Stimulated activated naive CD4-positive, alpha-beta T cell (primary cell): ENCODE measurements at regions not wholly inside any gene's neighbourhood (a gene's known extent, or its start where the extent isn't known, plus 50 kb on each side); places are given as distances from the start of the nearest gene placed in this dataset.

ENCODE experiments used
- DNase-seq, 6 experiments: peaks; one replicate each; lab custom pipeline; 2025; lab: John Stamatoyannopoulos, UW

- DNase-seq: no peak
Observed at GRCh38 chr4:45094684-45095083, 368.3 kb upstream of the GNPDA2 start.

GRCh38 chr4:45082101-45082500 lies 355.7 kb upstream of the GNPDA2 start:
- DNase-seq: no peak

GRCh38 chr4:45079616-45080015 lies 353.3 kb upstream of the GNPDA2 start:
- no peak for DNase-seq

GRCh38 chr4:45078201-45078600 lies 351.8 kb upstream of the GNPDA2 start:
- no peak for DNase-seq

GRCh38 chr4:45072981-45073380 lies 346.6 kb upstream of the GNPDA2 start:
- no peak for DNase-seq

GRCh38 chr4:45064741-45065140 lies 338.4 kb upstream of the GNPDA2 start:
- DNase-seq: no peak

- DNase-seq: no peak
Observed at GRCh38 chr4:45063696-45064095, 337.3 kb upstream of the GNPDA2 start.

- DNase-seq: no peak
Observed at GRCh38 chr4:45062935-45063545, 336.7 kb upstream of the GNPDA2 start.

GRCh38 chr4:45043911-45044310 lies 317.6 kb upstream of the GNPDA2 start:
- DNase-seq: no peak

- DNase-seq: no peak
Observed at GRCh38 chr4:45036677-45037076, 310.3 kb upstream of the GNPDA2 start.

- no peak for DNase-seq
Observed at GRCh38 chr4:45033676-45034419, 307.5 kb upstream of the GNPDA2 start.

GRCh38 chr4:45030059-45030458 lies 303.7 kb upstream of the GNPDA2 start:
- DNase-seq: no peak

GRCh38 chr4:45007508-45007907 lies 281.2 kb upstream of the GNPDA2 start:
- DNase-seq: no peak

- no peak for DNase-seq
Observed at GRCh38 chr4:45006078-45006477, 279.7 kb upstream of the GNPDA2 start.

GRCh38 chr4:45004847-45005565 lies 278.6 kb upstream of the GNPDA2 start:
- DNase-seq: no peak

GRCh38 chr4:45004326-45004725 lies 278.0 kb upstream of the GNPDA2 start:
- no peak for DNase-seq

GRCh38 chr4:44996276-44996845 lies 270.0 kb upstream of the GNPDA2 start:
- DNase-seq: no peak

- DNase-seq: no peak
Observed at GRCh38 chr4:44988011-44988410, 261.7 kb upstream of the GNPDA2 start.

GRCh38 chr4:44985938-44986337 lies 259.6 kb upstream of the GNPDA2 start:
- DNase-seq: no peak

GRCh38 chr4:44985152-44985551 lies 258.8 kb upstream of the GNPDA2 start:
- DNase-seq: no peak

- DNase-seq: no peak
Observed at GRCh38 chr4:44984083-44984482, 257.7 kb upstream of the GNPDA2 start.

GRCh38 chr4:44983083-44983482 lies 256.7 kb upstream of the GNPDA2 start:
- no peak for DNase-seq

- DNase-seq: no peak
Observed at GRCh38 chr4:44978020-44978419, 251.7 kb upstream of the GNPDA2 start.
